Dedifferentiated amniotic fluid mesenchymal stem cell (primary cell): ENCODE measurements at regions not wholly inside any gene's neighbourhood (a gene's known extent, or its start where the extent isn't known, plus 50 kb on each side); places are given as distances from the start of the nearest gene placed in this dataset.

Source experiments
- DNase-seq: peaks from one replicate; pipeline ENCODE4 v3.0.0-alpha.2; 2016; ENCODE audit errors: extremely low spot score

GRCh38 chr4:24164054-24164693 lies 274.3 kb upstream of the PPARGC1A start:
- no peak for DNase-seq

GRCh38 chr4:24163314-24163713 lies 273.5 kb upstream of the PPARGC1A start:
- DNase-seq = no peak

GRCh38 chr4:24160358-24160757 lies 270.5 kb upstream of the PPARGC1A start:
- DNase-seq = no peak

GRCh38 chr4:24158031-24158430 lies 268.2 kb upstream of the PPARGC1A start:
- no peak for DNase-seq

- DNase-seq = no peak
Observed at GRCh38 chr4:24150034-24150433, 260.2 kb upstream of the PPARGC1A start.

GRCh38 chr4:24146127-24146526 lies 256.3 kb upstream of the PPARGC1A start:
- DNase-seq = no peak

- DNase-seq = no peak
Observed at GRCh38 chr4:24145591-24145990, 255.7 kb upstream of the PPARGC1A start.

- DNase-seq = no peak
Observed at GRCh38 chr4:24144381-24144780, 254.5 kb upstream of the PPARGC1A start.

GRCh38 chr4:24143741-24144140 lies 253.9 kb upstream of the PPARGC1A start:
- no peak for DNase-seq

GRCh38 chr4:24141836-24142235 lies 252.0 kb upstream of the PPARGC1A start:
- DNase-seq = no peak

GRCh38 chr4:24140892-24141291 lies 251.0 kb upstream of the PPARGC1A start:
- DNase-seq = no peak

GRCh38 chr4:24137671-24138601 lies 248.1 kb upstream of the PPARGC1A start:
- DNase-seq = no peak

- DNase-seq = no peak
Observed at GRCh38 chr4:24131954-24132673, 242.3 kb upstream of the PPARGC1A start.

- DNase-seq = no peak
Observed at GRCh38 chr4:24130637-24131036, 240.8 kb upstream of the PPARGC1A start.

- no peak for DNase-seq
Observed at GRCh38 chr4:24126776-24127175, 236.9 kb upstream of the PPARGC1A start.

GRCh38 chr4:24121395-24122175 lies 231.7 kb upstream of the PPARGC1A start:
- no peak for DNase-seq

GRCh38 chr4:24117975-24118374 lies 228.1 kb upstream of the PPARGC1A start:
- no peak for DNase-seq

- DNase-seq = no peak
Observed at GRCh38 chr4:24116107-24116506, 226.3 kb upstream of the PPARGC1A start.

- DNase-seq = no peak
Observed at GRCh38 chr4:24114919-24115500, 225.2 kb upstream of the PPARGC1A start.

GRCh38 chr4:24114444-24114843 lies 224.6 kb upstream of the PPARGC1A start:
- no peak for DNase-seq

- DNase-seq = no peak
Observed at GRCh38 chr4:24112466-24112865, 222.6 kb upstream of the PPARGC1A start.
